HG02623 (cell line): ENCODE measurements at regions not wholly inside any gene's neighbourhood (a gene's known extent, or its start where the extent isn't known, plus 50 kb on each side); places are given as distances from the start of the nearest gene placed in this dataset.
"Not testable (repeated sequence)": the region's sequence is repeated elsewhere in the genome, so short reads cannot be mapped to it uniquely, and the experiment has no call there.

Experiments
- ATAC-seq: cut with Tn5 transposase; IDR thresholded peaks from one replicate; pipeline ENCODE4 v1.9.1; 2021; ENCODE audit warnings: moderate library complexity; ENCODE audit not compliant: unreplicated experiment

- ATAC-seq, result no peak
These were observed 56.3 kb upstream of the PRDM9 start for GRCh38 chr5:23451156-23451555.

- ATAC-seq, result no peak
These were observed 57.2 kb upstream of the PRDM9 start for GRCh38 chr5:23450187-23450586.

GRCh38 chr5:23448627-23449026 is 58.8 kb upstream of the PRDM9 start:
- no peak for ATAC-seq

GRCh38 chr5:23446424-23446823 is 61.0 kb upstream of the PRDM9 start:
- ATAC-seq, result no peak

- no peak for ATAC-seq
These were observed 61.8 kb upstream of the PRDM9 start for GRCh38 chr5:23445573-23445972.

- no peak for ATAC-seq
These were observed 66.7 kb upstream of the PRDM9 start for GRCh38 chr5:23440703-23441102.

GRCh38 chr5:23437011-23437410 is 70.4 kb upstream of the PRDM9 start:
- ATAC-seq, result no peak

- no peak for ATAC-seq
These were observed 73.7 kb upstream of the PRDM9 start for GRCh38 chr5:23433534-23434315.

- no peak for ATAC-seq
These were observed 78.7 kb upstream of the PRDM9 start for GRCh38 chr5:23428705-23429104.

GRCh38 chr5:23420214-23420613 is 87.2 kb upstream of the PRDM9 start:
- not testable (repeated sequence) for ATAC-seq

- ATAC-seq, result no peak
These were observed 88.3 kb upstream of the PRDM9 start for GRCh38 chr5:23419115-23419514.

GRCh38 chr5:23412515-23412914 is 94.9 kb upstream of the PRDM9 start:
- ATAC-seq, result no peak

GRCh38 chr5:23411994-23412393 is 95.4 kb upstream of the PRDM9 start:
- ATAC-seq, result no peak

- ATAC-seq, result no peak
These were observed 96.2 kb upstream of the PRDM9 start for GRCh38 chr5:23411200-23411599.

GRCh38 chr5:23410775-23411174 is 96.6 kb upstream of the PRDM9 start:
- ATAC-seq, result not testable (repeated sequence)

GRCh38 chr5:23405316-23406068 is 101.9 kb upstream of the PRDM9 start:
- no peak for ATAC-seq

- no peak for ATAC-seq
These were observed 104.8 kb upstream of the PRDM9 start for GRCh38 chr5:23402585-23402984.

GRCh38 chr5:23400951-23401350 is 106.5 kb upstream of the PRDM9 start:
- ATAC-seq, result no peak

- no peak for ATAC-seq
These were observed 111.1 kb upstream of the PRDM9 start for GRCh38 chr5:23396346-23396745.

- no peak for ATAC-seq
These were observed 117.9 kb upstream of the PRDM9 start for GRCh38 chr5:23389291-23390101.

- ATAC-seq, result no peak
These were observed 122.4 kb upstream of the PRDM9 start for GRCh38 chr5:23385036-23385435.

- ATAC-seq, result no peak
These were observed 135.2 kb upstream of the PRDM9 start for GRCh38 chr5:23372177-23372576.
